ENCODE measurements at regions not wholly inside any gene's neighbourhood (a gene's known extent, or its start where the extent isn't known, plus 50 kb on each side); places are given as distances from the start of the nearest gene placed in this dataset.

DNA sequence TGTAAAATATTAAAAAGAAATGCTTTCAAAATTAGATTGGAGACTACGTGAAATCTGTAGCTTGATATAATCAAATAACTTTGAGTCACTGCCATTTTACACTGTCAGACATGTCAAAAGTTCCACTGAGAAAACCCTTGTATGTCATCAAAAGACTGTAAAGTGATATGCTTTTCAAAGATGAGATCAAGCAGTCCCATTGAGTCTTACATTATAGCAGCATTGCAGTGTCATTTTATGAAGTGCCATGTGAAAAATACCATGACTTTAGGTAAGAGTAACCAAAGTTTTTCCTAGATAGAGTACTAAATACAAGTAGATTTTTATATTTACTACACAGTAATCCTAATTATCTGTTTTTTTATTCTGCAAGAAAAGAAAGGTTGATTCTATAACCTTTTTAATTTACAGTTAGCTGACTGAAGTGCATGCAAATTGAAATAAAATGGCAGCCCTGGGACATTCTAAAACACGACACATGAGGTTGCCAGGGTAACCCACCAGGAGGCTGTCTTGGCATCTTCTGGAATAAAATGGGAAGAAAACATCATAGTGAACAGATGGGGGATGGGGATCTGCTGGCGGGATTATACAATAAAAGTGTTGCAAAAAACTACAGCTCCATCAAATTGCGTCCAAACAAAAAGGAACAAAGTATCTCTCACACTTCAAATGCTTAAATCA lies 91.3 kb upstream of the TMEM106B start:
- 78% methylated on average over 4 of the region's 4 CpGs for WGBS
- Histone ChIP-seq H3K4me1 (replicated peaks) (no peaks in the 10 kb centered on the region), H3K36me3 (no peaks in the 10 kb centered on the region), H3K9me3 (no peaks in the 10 kb centered on the region), H3K27me3 (replicated peaks; ENCODE audit: insufficient read depth) (peaks cover 2% of the 10 kb centered on the region), H3K4me3 (no peak overlapping the region), H3K27ac (no peak overlapping the region)
- intact Hi-C loops (cut with DNase I): no loop called here
- no peak for TF ChIP-seq POLR2A (IDR thresholded peaks at IDR 0.05)
- no peak for TF ChIP-seq POLR2AphosphoS5 (IDR thresholded peaks at IDR 0.05)
- TF ChIP-seq, protein P1, sequence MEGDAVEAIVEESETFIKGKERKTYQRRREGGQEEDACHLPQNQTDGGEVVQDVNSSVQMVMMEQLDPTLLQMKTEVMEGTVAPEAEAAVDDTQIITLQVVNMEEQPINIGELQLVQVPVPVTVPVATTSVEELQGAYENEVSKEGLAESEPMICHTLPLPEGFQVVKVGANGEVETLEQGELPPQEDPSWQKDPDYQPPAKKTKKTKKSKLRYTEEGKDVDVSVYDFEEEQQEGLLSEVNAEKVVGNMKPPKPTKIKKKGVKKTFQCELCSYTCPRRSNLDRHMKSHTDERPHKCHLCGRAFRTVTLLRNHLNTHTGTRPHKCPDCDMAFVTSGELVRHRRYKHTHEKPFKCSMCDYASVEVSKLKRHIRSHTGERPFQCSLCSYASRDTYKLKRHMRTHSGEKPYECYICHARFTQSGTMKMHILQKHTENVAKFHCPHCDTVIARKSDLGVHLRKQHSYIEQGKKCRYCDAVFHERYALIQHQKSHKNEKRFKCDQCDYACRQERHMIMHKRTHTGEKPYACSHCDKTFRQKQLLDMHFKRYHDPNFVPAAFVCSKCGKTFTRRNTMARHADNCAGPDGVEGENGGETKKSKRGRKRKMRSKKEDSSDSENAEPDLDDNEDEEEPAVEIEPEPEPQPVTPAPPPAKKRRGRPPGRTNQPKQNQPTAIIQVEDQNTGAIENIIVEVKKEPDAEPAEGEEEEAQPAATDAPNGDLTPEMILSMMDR (IDR thresholded peaks at IDR 0.05): no peak
- no peak for DNase-seq (ENCODE audit: low spot score)

DNA sequence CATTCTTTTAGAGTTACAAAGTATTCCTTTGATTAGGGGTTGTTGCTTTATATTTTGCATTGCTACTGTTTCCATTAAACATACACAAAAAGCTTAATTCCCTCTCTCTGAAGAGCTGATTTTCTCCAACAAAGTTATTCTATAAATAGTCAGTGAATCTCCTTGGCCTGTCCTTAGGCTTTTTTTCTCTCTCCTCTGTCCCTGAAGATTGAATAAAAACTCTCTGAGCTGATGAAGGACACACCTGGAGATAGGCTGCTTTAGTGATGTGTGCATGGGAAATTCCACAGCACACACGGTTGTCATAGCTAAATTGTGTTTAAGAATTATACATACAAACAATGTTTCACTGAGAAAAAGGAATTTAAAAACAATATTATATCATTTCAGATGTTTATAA lies 90.5 kb upstream of the TMEM106B start:
- H3K27me3 ChIP-seq (replicated peaks; ENCODE audit: insufficient read depth): no peaks in the 10 kb centered on the region
- no peaks in the 10 kb centered on the region for H3K36me3 ChIP-seq
- no peak overlapping the region for H3K4me3 ChIP-seq
- no peak for TF ChIP-seq POLR2A (IDR thresholded peaks at IDR 0.05)
- DNase-seq (ENCODE audit: low spot score): no peak
- no peaks in the 10 kb centered on the region for H3K4me1 ChIP-seq (replicated peaks)
- H3K27ac ChIP-seq: no peak overlapping the region
- no peaks in the 10 kb centered on the region for H3K9me3 ChIP-seq
- intact Hi-C loops (cut with DNase I): no loop called here
- WGBS: 57% methylated on average over 1 of the region's 1 CpG

DNA sequence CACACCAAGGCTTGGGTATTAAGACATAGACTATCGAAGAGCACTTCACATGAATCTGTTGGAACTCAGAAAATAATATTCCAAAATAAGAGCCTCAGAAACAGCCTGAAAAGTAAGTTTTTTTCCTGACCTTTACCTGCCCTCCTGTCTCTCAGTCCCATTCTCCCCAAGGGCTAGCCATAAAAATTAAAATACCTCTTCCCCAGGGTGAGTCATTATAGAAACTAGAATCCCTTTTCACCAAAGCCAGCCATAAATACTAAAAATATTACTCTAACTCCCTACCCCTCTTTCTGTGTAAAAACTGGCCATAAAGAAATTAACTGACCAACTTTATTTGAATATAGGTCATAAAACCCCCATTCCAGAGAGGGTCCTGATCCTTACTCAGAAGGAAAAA lies 87.9 kb upstream of the TMEM106B start:
- Histone ChIP-seq H3K27ac (no peak overlapping the region), H3K4me3 (no peak overlapping the region), H3K36me3 (no peaks in the 10 kb centered on the region), H3K4me1 (replicated peaks) (no peaks in the 10 kb centered on the region), H3K9me3 (no peaks in the 10 kb centered on the region), H3K27me3 (replicated peaks; ENCODE audit: insufficient read depth) (no peaks in the 10 kb centered on the region)
- intact Hi-C loops (cut with DNase I): no loop called here
- 97% methylated on average over 1 of the region's 1 CpG for WGBS
- TF ChIP-seq POLR2A (IDR thresholded peaks at IDR 0.05): no peak
- DNase-seq (ENCODE audit: low spot score): no peak

DNA sequence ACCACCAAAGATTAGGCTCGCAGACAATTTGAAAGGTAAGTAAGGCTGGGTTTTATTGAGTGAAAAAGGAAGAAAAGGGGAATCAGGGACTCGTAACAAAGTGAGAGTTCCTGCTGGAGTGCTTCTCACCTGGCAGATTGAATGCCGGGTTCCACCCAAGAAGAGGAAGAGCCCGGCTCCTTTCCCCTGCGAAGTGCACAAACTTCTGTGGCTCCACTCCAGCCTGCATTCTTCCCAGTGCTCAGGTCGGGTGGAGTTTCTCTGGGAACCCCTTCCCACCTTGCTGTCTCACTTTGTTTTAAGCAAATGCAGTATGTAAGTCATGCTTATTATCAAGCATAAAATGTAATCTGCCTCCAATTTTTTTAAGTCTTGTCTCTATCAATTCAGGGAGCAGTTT lies 87.1 kb upstream of the TMEM106B start:
- 64% methylated on average over 6 of the region's 6 CpGs for WGBS
- DNase-seq (ENCODE audit: low spot score): no peak
- no peaks in the 10 kb centered on the region for H3K36me3 ChIP-seq
- H3K27ac ChIP-seq: no peak overlapping the region
- intact Hi-C loops (cut with DNase I): no loop called here
- H3K9me3 ChIP-seq: no peaks in the 10 kb centered on the region
- H3K4me3 ChIP-seq: no peak overlapping the region
- no peaks in the 10 kb centered on the region for H3K4me1 ChIP-seq (replicated peaks)
- TF ChIP-seq POLR2A (IDR thresholded peaks at IDR 0.05): no peak
- TF ChIP-seq, protein P1 (IDR thresholded peaks at IDR 0.05): no peak
- TF ChIP-seq POLR2AphosphoS5 (IDR thresholded peaks at IDR 0.05): no peak
- no peaks in the 10 kb centered on the region for H3K27me3 ChIP-seq (replicated peaks; ENCODE audit: insufficient read depth)

DNA sequence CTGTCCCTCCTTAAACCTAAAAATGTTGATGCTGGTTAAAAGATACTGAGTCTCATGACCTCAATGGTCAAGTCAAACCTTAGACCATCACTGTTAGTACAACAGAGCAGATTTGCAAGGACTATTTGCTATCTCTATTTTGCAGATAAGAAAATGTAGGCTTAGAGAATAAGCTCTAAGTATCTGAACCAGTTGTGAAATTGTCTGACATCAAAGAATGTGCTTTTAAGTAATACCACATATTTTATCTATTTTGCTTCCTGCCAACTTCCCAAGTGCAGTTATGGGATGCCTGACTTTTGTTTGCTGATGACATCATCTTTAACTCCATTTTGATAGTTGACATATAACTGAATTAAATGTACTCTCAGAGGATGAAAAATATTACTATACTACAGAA lies 83.6 kb upstream of the TMEM106B start:
- H3K27me3 ChIP-seq (replicated peaks; ENCODE audit: insufficient read depth): no peaks in the 10 kb centered on the region
- H3K4me3 ChIP-seq: no peak overlapping the region
- DNase-seq (ENCODE audit: low spot score): no peak
- TF ChIP-seq, protein P1 (IDR thresholded peaks at IDR 0.05): no peak
- TF ChIP-seq POLR2AphosphoS5 (IDR thresholded peaks at IDR 0.05) (no peak), POLR2A (IDR thresholded peaks at IDR 0.05) (no peak)
- intact Hi-C loops (cut with DNase I): no loop called here
- H3K9me3 ChIP-seq: no peaks in the 10 kb centered on the region
- H3K4me1 ChIP-seq (replicated peaks): no peaks in the 10 kb centered on the region
- H3K27ac ChIP-seq: no peak overlapping the region
- H3K36me3 ChIP-seq: no peaks in the 10 kb centered on the region

DNA sequence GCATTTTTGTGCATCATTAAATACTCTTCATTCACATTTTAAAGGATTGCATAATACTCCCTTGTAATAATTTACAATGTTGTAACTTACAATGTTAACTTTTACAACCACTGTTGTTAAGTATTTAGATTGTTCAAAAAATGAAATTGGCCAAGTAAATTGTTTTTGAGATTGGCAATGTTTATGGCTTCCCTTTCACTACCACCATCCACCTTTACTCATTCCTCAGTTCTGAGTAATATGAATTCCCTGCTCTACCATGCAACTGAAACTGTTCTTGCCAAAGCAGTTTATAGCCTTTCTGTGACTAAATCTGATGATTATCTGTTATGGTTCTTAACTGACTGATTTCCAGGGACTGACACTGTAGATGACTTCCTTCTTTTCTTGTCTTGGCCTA lies 80.5 kb upstream of the TMEM106B start:
- intact Hi-C loops (cut with DNase I): no loop called here

More for the DNA sequence above, 80.5 kb upstream of the TMEM106B start:
- H3K27ac ChIP-seq: no peak overlapping the region
- H3K36me3 ChIP-seq: no peaks in the 10 kb centered on the region
- no peak for DNase-seq (ENCODE audit: low spot score)
- no peaks in the 10 kb centered on the region for H3K9me3 ChIP-seq
- H3K4me1 ChIP-seq (replicated peaks): no peaks in the 10 kb centered on the region
- TF ChIP-seq POLR2AphosphoS5 (IDR thresholded peaks at IDR 0.05): peak; percentile 40
- TF ChIP-seq, protein P1 (IDR thresholded peaks at IDR 0.05): no peak
- TF ChIP-seq POLR2A (IDR thresholded peaks at IDR 0.05): no peak
- H3K4me3 ChIP-seq: no peak overlapping the region
- no peaks in the 10 kb centered on the region for H3K27me3 ChIP-seq (replicated peaks; ENCODE audit: insufficient read depth)
